GM23248 (cell line): ENCODE measurements at regions not wholly inside any gene's neighbourhood (a gene's known extent, or its start where the extent isn't known, plus 50 kb on each side); places are given as distances from the start of the nearest gene placed in this dataset.
"Not testable (repeated sequence)": the region's sequence is repeated elsewhere in the genome, so short reads cannot be mapped to it uniquely, and the experiment has no call there.

Experiments used
- DNase-seq: peaks from one replicate; pipeline ENCODE4 v3.0.0-alpha.2; 2015
- H2AFZ ChIP-seq: fragments of 200-600 bp; sonication (generic); 2 replicates; pipeline ENCODE4 v1.6.1; 2016; ENCODE audit warnings: antibody characterized with exemption
- H3F3A ChIP-seq: fragments of 200-600 bp; sonication (generic); 2 replicates; pipeline ENCODE4 v1.6.1; 2016; ENCODE audit warnings: mild to moderate bottlenecking, antibody characterized with exemption, mixed run types; ENCODE audit not compliant: insufficient read depth
- H3K27ac ChIP-seq: fragments of 200-600 bp; sonication (generic); 2 replicates; pipeline ENCODE4 v1.5.1; 2016; ENCODE audit warnings: mild to moderate bottlenecking
- H3K27me3 ChIP-seq: fragments of 200-600 bp; sonication (generic); replicated peaks from 2 replicates; pipeline ENCODE4 v1.6.1; 2016; ENCODE audit warnings: mild to moderate bottlenecking; ENCODE audit not compliant: insufficient read depth
- H3K36me3 ChIP-seq: fragments of 200-600 bp; sonication (generic); 2 replicates; pipeline ENCODE4 v1.6.1; 2016; ENCODE audit warnings: low read depth, mild to moderate bottlenecking
- H3K4me1 ChIP-seq: fragments of 200-600 bp; sonication (generic); 2 replicates; pipeline ENCODE4 v1.6.1; 2016; ENCODE audit warnings: mild to moderate bottlenecking; ENCODE audit not compliant: insufficient read depth
- H3K4me2 ChIP-seq: fragments of 200-600 bp; sonication (generic); one replicate; pipeline ENCODE4 v1.6.1; 2016; ENCODE audit warnings: mild to moderate bottlenecking; ENCODE audit not compliant: unreplicated experiment
- H3K4me3 ChIP-seq: fragments of 200-600 bp; sonication (generic); 2 replicates; pipeline ENCODE4 v1.5.1; 2016; ENCODE audit warnings: mild to moderate bottlenecking
- H3K79me2 ChIP-seq: fragments of 200-600 bp; sonication (generic); 2 replicates; pipeline ENCODE4 v1.6.1; 2016; ENCODE audit warnings: mild to moderate bottlenecking; ENCODE audit not compliant: insufficient read depth
- H3K9ac ChIP-seq: fragments of 200-600 bp; sonication (generic); 2 replicates; pipeline ENCODE4 v1.6.1; 2016; ENCODE audit warnings: mild to moderate bottlenecking
- H3K9me2 ChIP-seq: fragments of 200-600 bp; sonication (generic); 2 replicates; pipeline ENCODE4 v1.6.1; 2016; ENCODE audit warnings: mixed run types, mild to moderate bottlenecking, moderate library complexity; ENCODE audit not compliant: insufficient read depth
- H3K9me3 ChIP-seq: fragments of 200-600 bp; sonication (generic); one replicate; pipeline ENCODE4 v1.6.1; 2017; ENCODE audit warnings: low read depth
- H4K20me1 ChIP-seq: fragments of 200-600 bp; sonication (generic); 2 replicates; pipeline ENCODE4 v1.6.0; 2016; ENCODE audit not compliant: insufficient read depth
- EZH2 ChIP-seq: fragments of 200-600 bp; sonication (generic); IDR thresholded peaks from 2 replicates; pipeline ENCODE4 v1.6.1; 2018; ENCODE audit warnings: antibody characterized with exemption, mild to moderate bottlenecking; ENCODE audit not compliant: insufficient read depth, poor library complexity, severe bottlenecking
- EZH2phosphoT487 ChIP-seq: fragments of 200-600 bp; sonication (generic); IDR thresholded peaks from 2 replicates; pipeline ENCODE4 v1.6.1; 2018; ENCODE audit warnings: antibody characterized with exemption, moderate library complexity, mild to moderate bottlenecking, low read depth; ENCODE audit not compliant: insufficient read depth
- WGBS, 2 experiments: methylation state at CpG; one replicate each; pipeline ENCODE4 v1.1.6; 2015 to 2017; ENCODE audit warnings: low lambda C conversion rate in 2 of 2, low coverage in 1 of 2; ENCODE audit errors: missing lambda C conversion rate in 2 of 2; 5-methylcytosine and 5-hydroxymethylcytosine counted together
- in situ Hi-C: fragments of 300-500 bp; cut with MboI; formaldehyde crosslinking; loops from 2 replicates; pipeline ENCODE4 v1.15.0; 2020

DNA sequence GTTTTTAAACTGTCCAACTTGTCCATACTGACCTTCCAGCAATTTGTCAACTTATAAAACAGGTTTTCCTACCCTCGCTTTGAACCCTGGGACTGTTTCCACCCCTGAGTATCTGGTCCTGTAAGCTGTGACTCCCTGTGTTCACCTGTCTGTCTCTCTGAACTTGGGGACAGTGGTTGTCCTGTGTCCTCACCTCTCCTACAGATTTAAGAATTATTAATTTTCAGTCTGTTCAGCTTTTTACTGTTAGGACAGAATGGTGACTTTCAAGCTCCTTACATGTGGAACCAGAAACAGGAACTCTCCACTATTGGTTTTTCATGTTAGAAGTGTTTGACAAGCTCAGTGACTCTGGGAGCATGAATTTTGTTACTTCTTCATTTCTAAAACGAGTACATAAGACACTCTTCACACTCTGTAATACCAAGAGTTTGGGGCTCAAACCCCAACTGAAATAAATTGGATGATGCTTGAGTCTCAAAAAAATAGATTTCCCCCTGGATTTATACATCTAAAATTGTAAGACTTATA is 713.9 kb downstream of the COL12A1 start:
- Histone ChIP-seq H3K27ac (no peak overlapping the region), H3K36me3 (no peaks in the 10 kb centered on the region), H2AFZ (no peak overlapping the region), H3K9ac (no peak overlapping the region), H3K27me3 (no peaks in the 10 kb centered on the region), H3K4me3 (no peak overlapping the region), H3K9me2 (no peaks in the 10 kb centered on the region), H3K79me2 (no peaks in the 10 kb centered on the region), H4K20me1 (no peaks in the 10 kb centered on the region), H3K4me1 (no peaks in the 10 kb centered on the region), H3K9me3 (no peaks in the 10 kb centered on the region), H3F3A (no peaks in the 10 kb centered on the region), H3K4me2 (no peak overlapping the region)
- no peak for DNase-seq
- TF ChIP-seq EZH2 (no peak), EZH2phosphoT487 (no peak)
- WGBS, 2 experiments, result 52 to 64% methylated on average over 2 of the region's 2 CpGs
- in situ Hi-C loops, result no loop called here

DNA sequence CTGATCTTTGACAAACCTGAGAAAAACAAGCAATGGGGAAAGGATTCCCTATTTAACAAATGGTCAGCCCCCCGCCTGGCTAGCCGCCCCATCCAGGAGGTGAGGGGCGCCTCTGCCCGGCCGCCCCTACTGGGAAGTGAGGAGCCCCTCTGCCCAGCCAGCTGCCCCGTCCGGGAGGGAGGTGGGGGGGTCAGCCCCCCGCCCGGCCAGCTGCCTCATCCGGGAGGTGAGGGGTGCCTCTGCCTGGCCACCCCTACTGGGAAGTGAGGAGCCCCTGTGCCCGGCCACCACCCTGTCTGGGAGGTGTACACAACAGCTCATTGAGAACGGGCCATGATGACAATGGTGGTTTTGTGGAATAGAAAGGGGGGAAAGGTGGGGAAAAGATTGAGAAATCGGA is 717.1 kb downstream of the COL12A1 start:
- H3K9me3 ChIP-seq, H3F3A ChIP-seq, H3K4me1 ChIP-seq, H3K4me3 ChIP-seq, in situ Hi-C loops, H2AFZ ChIP-seq, DNase-seq, H3K9ac ChIP-seq, H3K36me3 ChIP-seq, H3K79me2 ChIP-seq, H3K27ac ChIP-seq, H3K4me2 ChIP-seq, H3K27me3 ChIP-seq, H4K20me1 ChIP-seq, H3K9me2 ChIP-seq: not testable (repeated sequence)
- WGBS, 2 experiments, result 86 to 89% methylated on average over 7 to 13 of the region's 13 CpGs

DNA sequence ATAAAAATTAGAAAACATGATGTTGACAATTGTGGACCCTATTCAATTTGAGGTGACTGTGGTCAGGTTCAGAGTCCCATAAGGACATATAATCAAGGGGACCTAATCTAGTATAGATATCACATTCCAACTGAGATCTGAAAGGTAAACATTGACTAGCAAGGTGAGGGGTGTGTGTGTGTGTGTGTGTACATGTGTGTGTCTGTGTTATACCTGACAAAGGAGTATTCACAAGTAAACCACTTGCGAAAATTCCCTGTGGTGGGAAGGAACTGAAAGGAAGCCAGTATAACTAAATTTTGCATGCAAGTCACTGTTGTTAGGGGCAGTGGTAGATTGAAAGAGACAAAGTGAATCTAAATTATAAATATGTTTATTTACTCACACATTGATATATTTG is 723.7 kb downstream of the COL12A1 start:
- no peaks in the 10 kb centered on the region for H3K9me3 ChIP-seq
- no peak overlapping the region for H3K4me3 ChIP-seq
- no peaks in the 10 kb centered on the region for H3F3A ChIP-seq
- TF ChIP-seq EZH2phosphoT487, result no peak
- TF ChIP-seq EZH2, result no peak
- no peak overlapping the region for H2AFZ ChIP-seq
- no peak overlapping the region for H3K27ac ChIP-seq
- H3K9ac ChIP-seq, result no peak overlapping the region
- no peaks in the 10 kb centered on the region for H3K4me1 ChIP-seq
- no peak for DNase-seq
- H3K9me2 ChIP-seq, result 0 out of 2 replicates have a peak, but pooled peaks cover 7% of the 10 kb centered on the region
- no peak overlapping the region for H3K4me2 ChIP-seq
- H3K27me3 ChIP-seq, result no peaks in the 10 kb centered on the region
- in situ Hi-C loops, result no loop called here
- H3K79me2 ChIP-seq, result no peaks in the 10 kb centered on the region
- no peaks in the 10 kb centered on the region for H4K20me1 ChIP-seq
- H3K36me3 ChIP-seq, result no peaks in the 10 kb centered on the region
- WGBS, 2 experiments, result 86 to 88% methylated on average over 1 of the region's 1 CpG

DNA sequence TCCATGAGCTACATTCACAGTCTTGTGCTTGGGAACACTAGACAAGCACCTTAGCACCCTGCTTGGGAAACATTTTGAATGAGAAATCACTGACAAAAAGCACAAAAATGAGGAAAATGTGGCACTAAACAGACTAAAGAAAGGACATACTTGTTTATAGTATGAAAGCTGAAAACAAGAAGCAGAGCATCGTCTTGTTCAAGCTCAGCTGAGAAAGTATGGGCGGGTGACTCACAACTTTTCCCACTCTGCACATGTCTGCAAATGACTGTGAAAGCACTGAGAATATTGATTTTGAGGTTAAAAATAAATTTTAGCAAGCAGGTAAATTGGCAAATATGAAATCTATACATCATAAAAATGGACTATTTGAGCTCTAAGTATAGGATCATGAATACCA is 725.3 kb downstream of the COL12A1 start:
- H3K9me3 ChIP-seq, result no peaks in the 10 kb centered on the region
- 43 to 65% methylated on average over 2 of the region's 2 CpGs for WGBS, 2 experiments
- H3K4me3 ChIP-seq, result no peak overlapping the region
- no peaks in the 10 kb centered on the region for H4K20me1 ChIP-seq
- no peaks in the 10 kb centered on the region for H3K36me3 ChIP-seq
- H3K4me1 ChIP-seq, result no peaks in the 10 kb centered on the region
- H3K4me2 ChIP-seq, result no peak overlapping the region
- 0 out of 2 replicates have a peak, but pooled peaks cover 7% of the 10 kb centered on the region for H3K9me2 ChIP-seq
- H3F3A ChIP-seq, result no peaks in the 10 kb centered on the region
- H2AFZ ChIP-seq, result no peak overlapping the region
- H3K79me2 ChIP-seq, result no peaks in the 10 kb centered on the region
- in situ Hi-C loops, result no loop called here
- TF ChIP-seq EZH2phosphoT487, result no peak
- TF ChIP-seq EZH2, result no peak
- peak; percentile 12 for DNase-seq
- H3K9ac ChIP-seq, result no peak overlapping the region
- no peak overlapping the region for H3K27ac ChIP-seq
- no peaks in the 10 kb centered on the region for H3K27me3 ChIP-seq

DNA sequence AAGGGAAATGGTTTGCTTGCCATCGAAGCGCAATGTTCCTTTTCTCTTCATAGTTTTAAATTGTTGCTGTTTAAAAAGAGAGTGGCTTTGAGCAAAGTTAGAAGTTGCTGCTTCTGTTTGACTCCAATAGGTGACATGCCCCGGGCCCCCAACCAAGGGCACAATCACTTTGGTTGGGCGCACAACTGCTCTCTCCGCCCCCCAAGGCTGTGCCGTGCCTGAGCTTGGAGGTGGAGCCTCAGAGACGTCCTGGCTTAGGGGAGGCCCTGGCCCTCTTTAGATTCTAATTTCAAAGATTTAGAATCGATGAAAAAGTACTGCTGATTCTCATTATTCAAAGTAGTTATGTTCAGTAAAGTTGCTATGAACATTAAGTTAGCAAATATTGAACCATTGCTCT is 725.9 kb downstream of the COL12A1 start:
- in situ Hi-C loops, result no loop called here
- Histone ChIP-seq H4K20me1 (no peaks in the 10 kb centered on the region), H3K4me3 (no peak overlapping the region), H3K9me2 (0 out of 2 replicates have a peak, but pooled peaks cover 7% of the 10 kb centered on the region), H3K79me2 (no peaks in the 10 kb centered on the region), H3K27ac (no peak overlapping the region), H2AFZ (no peak overlapping the region), H3K36me3 (no peaks in the 10 kb centered on the region), H3K9me3 (no peaks in the 10 kb centered on the region), H3K27me3 (no peaks in the 10 kb centered on the region), H3K4me2 (no peak overlapping the region), H3F3A (no peaks in the 10 kb centered on the region), H3K4me1 (no peaks in the 10 kb centered on the region), H3K9ac (no peak overlapping the region)
- WGBS, 2 experiments, result 75 to 83% methylated on average over 8 of the region's 8 CpGs
- TF ChIP-seq EZH2phosphoT487 (no peak), EZH2 (no peak)
- DNase-seq, result no peak
